GM21423 (cell line): ENCODE measurements at regions not wholly inside any gene's neighbourhood (a gene's known extent, or its start where the extent isn't known, plus 50 kb on each side); places are given as distances from the start of the nearest gene placed in this dataset.

Source experiments
- ATAC-seq: cut with Tn5 transposase; IDR thresholded peaks from one replicate; pipeline ENCODE4 v1.9.1; 2021; ENCODE audit warnings: mild to moderate bottlenecking, moderate library complexity; ENCODE audit not compliant: unreplicated experiment

GRCh38 chr11:91871791-91872190 lies 352.8 kb upstream of the FAT3 start:
- ATAC-seq = no peak

DNA sequence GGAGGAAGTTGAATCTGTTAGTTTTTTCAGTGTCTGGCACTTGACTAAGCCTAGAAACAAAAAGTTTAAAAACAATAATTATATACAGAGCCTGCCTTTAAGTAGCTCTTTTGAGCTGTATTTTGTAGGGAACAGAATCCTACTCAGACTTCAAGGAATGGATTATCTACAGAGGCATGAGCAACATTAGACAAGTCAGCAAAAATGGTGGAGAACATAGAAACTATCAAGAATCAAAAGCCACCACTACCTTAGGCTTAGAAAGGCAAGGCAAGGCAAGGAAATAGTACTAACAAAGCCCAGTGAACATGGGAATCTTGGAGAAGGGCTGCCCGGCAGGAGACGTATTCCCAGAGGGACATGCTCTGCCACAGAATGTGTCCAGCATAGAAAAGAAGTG lies 353.6 kb upstream of the FAT3 start:
- ATAC-seq = no peak

GRCh38 chr11:91869686-91870085 lies 354.9 kb upstream of the FAT3 start:
- ATAC-seq = no peak

DNA sequence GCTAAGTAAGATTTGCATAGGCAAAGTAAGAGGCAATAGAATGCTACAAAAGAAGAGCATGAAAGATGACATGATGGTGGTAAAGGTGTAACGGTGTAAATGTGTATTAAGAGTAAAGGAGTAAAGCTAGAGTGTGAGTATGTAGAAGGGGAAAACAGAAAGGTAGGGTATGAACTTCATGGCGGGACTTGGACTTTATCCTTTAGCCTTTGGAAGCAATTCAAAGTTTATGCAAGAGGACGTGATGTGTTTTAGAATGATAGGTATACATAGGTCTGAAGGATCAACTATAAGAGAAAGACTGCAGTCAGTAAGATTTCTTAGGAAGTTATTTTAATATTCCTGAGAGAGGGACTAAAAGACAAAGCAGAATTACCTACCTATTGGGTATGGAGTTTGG lies 358.0 kb upstream of the FAT3 start:
- no peak for ATAC-seq

- ATAC-seq = no peak
These were observed 364.0 kb upstream of the FAT3 start for GRCh38 chr11:91860661-91861060.

DNA sequence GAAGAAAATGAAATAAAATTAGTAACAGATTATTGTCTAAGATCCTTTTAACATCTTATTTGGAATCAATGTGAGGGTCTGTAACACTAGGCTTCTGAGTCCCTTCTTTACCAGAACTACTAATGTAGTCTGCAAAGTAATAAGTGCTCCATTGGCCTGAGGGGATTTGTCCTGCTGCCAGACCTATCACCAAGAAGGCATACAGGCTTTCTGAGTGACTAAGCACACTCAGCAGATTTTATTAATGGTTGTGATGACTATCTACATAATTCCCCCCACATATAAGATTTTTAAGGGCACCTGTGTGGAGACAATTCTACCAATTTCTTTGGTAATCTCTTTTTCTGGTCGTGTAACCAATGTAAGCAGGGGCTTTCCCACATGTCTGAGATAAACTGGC lies 365.0 kb upstream of the FAT3 start:
- no peak for ATAC-seq

DNA sequence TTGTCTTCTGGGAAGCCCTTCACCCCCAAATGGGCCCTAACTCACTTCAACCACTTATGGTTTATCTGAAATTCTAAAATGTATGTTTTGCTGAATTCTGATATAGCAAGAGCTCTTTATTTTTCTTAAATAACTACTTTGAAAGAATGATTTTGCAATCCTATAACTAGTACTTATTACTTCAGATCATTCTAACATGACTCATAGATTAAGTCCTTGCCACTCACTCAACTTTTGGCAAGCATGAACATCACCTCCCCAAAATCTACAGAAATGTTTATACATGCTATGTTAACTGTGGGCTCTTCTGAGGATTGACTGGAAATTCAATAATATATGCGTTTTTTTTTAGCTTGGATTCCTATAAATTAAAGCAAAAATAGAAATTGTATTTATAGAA lies 367.4 kb upstream of the FAT3 start:
- ATAC-seq = no peak

DNA sequence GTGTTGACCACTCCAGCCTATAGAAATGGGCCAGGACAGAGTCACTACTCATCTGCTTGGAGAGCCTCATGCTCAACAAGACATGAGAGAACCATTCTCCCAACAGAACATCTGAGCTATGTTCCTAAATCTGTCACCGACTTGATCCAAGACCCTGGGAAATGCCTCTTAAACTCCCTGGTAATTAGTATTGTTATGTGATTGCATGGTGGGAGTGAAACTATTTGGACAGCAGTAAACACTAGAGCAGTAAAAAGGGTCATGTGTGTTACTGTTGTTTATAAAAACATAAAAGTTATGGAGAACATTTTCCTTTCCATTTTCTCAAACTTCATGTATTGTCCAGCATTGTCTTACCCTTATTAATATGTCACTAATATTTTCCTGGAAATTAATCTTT lies 369.8 kb upstream of the FAT3 start:
- no peak for ATAC-seq

GRCh38 chr11:91854171-91854570 lies 370.4 kb upstream of the FAT3 start:
- ATAC-seq = no peak

- ATAC-seq = no peak
These were observed 372.7 kb upstream of the FAT3 start for GRCh38 chr11:91851908-91852307.

DNA sequence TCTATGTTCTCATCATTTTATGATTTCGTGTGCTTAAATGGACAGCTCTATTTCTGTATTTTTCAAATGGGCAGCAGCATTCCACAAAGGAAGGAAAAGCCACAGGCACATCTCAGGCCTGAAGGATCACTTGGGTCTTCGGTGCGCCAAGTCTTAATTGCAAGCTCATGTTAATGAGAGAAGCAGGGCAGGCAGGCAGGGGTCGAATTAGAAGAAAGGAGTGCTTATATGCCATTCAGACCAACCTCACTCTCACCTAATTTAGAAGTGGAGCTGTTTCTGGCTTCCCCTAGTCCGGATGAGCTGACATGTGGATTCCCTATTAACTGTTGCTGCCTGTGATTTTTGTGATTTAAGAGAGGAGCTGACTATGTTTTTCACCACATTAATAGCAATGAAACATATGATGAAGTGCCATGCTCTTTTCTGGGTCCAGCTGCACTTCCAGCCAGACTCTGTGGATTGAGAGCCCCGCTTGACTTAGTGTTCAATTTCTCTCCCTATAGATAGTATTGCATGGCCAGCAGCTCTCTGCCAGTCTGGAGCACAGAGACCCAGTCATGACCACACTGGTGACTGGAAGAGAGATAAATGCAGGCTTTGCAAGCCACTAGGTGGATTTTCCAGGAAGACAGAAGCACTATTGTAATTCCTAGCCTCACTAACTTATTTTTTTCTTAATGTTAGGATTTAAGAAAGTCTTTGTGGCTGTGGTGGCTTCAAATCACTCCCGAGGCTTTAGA lies 373.9 kb upstream of the FAT3 start:
- ATAC-seq = no peak

GRCh38 chr11:91850021-91850420 lies 374.6 kb upstream of the FAT3 start:
- no peak for ATAC-seq

DNA sequence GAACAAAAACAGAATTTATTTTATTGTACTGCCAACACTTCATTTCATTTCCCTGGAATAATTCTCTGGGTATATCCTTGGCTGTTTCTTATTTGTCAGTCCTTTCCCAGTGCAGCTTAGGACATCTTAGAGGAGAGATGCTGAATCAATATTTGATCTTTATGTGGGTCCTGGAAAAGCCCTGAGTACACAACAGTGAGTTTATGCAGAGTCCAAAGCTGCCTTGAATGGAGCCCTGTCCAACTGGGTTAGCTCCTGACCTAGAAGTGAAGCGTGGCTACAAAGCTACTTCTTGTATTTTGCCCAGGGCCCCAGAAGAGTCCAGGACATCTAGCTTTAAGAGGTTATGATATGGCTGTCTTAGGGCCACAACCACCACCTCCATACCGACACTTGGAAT lies 378.0 kb upstream of the FAT3 start:
- ATAC-seq = no peak

GRCh38 chr11:91846002-91846401 lies 378.6 kb upstream of the FAT3 start:
- ATAC-seq = no peak

GRCh38 chr11:91840640-91841240 lies 383.9 kb upstream of the FAT3 start:
- no peak for ATAC-seq

- no peak for ATAC-seq
These were observed 386.9 kb upstream of the FAT3 start for GRCh38 chr11:91837411-91838330.

DNA sequence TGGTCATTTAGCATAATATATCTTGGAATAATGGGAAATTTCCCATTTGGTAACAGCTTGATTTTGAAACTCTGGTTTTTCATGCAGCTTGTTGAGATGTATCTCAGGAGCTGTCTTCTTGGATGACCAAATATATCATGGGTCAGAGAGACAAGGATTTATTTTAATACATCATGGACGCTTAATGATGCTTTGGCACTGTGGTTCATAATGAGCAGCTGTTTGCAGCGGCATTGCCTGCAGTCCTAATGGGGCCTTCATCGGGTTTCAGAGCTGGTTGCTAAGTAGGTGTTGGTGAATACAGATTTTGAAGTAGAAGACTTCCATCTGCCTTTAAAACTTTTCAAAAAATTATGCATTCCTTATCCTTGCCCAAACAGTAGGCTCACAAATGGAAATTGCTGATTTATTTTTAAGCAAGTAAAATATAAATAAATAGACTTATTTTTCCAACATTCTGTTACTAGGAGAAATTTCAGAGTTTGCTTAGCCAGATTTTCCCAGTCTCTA lies 389.5 kb upstream of the FAT3 start:
- ATAC-seq = no peak

- ATAC-seq = no peak
These were observed 395.7 kb upstream of the FAT3 start for GRCh38 chr11:91828901-91829300.

DNA sequence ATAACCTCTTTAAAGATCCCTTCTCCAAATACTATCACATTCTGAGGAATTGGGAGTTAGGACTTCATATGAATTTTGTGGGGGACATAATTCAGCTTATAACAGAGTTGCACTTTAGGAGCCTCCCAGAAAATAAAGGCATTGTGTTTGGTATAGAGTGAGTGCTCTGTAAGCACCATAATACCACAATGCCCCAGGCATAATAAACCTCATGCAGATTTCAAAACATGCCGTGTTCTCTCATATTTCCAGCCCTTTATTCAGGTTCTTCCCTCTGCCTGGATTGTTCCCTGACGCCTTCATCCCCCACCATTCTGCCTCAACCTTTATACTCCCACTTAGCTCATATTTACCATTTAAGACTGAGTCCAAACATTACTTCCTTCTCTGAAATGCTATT lies 398.8 kb upstream of the FAT3 start:
- no peak for ATAC-seq

DNA sequence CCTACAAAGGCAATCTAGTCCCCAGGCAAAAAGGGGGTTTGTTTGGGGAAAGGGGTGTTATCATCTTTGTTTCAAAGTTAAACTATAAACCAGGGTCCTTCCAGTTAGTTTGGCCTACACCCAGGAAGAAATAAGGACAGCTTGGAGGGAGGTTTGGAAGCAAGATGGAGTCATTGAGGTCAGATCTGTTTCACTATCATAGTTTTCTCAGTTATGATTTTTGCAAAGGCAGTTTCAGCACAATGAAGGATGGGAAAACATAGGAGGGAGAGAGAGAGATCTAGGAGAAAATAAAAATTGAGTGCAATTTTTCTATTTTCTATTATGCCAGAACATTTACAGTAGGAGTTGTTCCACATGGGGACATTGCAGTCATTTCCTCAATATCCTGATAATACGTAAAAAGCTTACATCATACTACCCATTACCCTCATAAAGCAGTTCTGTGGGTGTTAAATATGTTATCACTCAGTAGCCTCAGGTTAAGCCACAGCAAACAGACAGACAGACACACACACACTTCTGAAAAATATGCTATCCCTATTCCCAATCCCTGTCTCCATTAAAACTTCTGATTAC lies 401.3 kb upstream of the FAT3 start:
- ATAC-seq = no peak

DNA sequence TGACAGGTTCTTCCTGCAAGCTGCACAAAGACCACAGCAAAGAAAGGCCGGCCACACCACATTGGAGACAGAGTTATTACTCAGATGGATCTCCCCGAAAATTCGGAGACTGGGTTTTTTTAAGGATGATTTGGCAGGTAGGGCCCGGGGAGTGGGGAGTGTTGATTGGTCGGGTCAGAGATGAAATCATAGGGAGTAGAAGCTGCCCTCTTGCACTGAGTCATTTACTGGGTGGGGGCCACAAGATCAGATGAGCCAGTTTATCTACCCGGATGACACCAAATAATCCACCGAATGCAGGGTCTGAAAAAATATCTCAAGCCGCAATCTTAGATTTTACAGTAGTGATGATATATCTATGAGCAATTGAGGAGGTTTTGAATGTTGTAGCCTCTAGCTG lies 401.8 kb upstream of the FAT3 start:
- no peak for ATAC-seq
